GM12864 (cell line): ENCODE measurements at regions not wholly inside any gene's neighbourhood (a gene's known extent, or its start where the extent isn't known, plus 50 kb on each side); places are given as distances from the start of the nearest gene placed in this dataset.
"Not testable (repeated sequence)": the region's sequence is repeated elsewhere in the genome, so short reads cannot be mapped to it uniquely, and the experiment has no call there.

Experiments
- DNase-seq: peaks from one replicate; pipeline ENCODE4 v3.0.0-alpha.2; 2011; ENCODE audit warnings: low read depth
- H3K4me3 ChIP-seq: 2 replicates; pipeline ENCODE4 v1.5.1; 2011; ENCODE audit warnings: mild to moderate bottlenecking, low read depth, low read length, control low read depth
- TF ChIP-seq, protein P1 (sequence below): IDR thresholded peaks from 2 replicates; pipeline ENCODE4 v1.5.1; 2011; ENCODE audit warnings: low read depth, mild to moderate bottlenecking, moderate library complexity, low read length, control low read depth, inconsistent platforms; ENCODE audit errors: missing control alignments

DNA sequence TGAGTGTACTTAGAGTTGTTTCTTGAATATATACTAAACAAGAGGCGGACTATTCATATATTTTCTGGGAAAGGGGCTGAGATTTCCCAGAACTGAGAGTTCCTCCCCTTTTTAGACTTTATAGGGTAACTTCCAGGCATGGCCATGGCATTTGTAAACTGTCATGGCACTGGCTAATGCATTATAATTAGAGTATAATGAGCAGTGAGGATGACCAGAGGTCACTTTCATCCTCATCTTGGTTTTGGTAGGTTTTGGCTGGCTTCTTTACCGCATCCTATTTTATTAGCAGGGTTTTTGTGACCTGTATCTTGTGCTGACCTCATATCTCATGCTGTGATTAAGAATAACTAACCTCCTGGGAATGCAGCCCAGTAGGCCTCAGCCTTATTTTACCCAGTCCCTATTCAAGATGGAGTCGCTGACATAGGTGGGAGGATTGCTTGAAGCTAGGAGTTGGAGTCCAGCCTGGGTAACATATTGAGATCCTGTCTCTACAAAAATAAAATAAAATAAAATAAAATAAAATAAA, 91.4 kb downstream of the MOBP start:
- no peak for DNase-seq
- TF ChIP-seq, protein P1, sequence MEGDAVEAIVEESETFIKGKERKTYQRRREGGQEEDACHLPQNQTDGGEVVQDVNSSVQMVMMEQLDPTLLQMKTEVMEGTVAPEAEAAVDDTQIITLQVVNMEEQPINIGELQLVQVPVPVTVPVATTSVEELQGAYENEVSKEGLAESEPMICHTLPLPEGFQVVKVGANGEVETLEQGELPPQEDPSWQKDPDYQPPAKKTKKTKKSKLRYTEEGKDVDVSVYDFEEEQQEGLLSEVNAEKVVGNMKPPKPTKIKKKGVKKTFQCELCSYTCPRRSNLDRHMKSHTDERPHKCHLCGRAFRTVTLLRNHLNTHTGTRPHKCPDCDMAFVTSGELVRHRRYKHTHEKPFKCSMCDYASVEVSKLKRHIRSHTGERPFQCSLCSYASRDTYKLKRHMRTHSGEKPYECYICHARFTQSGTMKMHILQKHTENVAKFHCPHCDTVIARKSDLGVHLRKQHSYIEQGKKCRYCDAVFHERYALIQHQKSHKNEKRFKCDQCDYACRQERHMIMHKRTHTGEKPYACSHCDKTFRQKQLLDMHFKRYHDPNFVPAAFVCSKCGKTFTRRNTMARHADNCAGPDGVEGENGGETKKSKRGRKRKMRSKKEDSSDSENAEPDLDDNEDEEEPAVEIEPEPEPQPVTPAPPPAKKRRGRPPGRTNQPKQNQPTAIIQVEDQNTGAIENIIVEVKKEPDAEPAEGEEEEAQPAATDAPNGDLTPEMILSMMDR: no peak
- H3K4me3 ChIP-seq: no peak overlapping the region

DNA sequence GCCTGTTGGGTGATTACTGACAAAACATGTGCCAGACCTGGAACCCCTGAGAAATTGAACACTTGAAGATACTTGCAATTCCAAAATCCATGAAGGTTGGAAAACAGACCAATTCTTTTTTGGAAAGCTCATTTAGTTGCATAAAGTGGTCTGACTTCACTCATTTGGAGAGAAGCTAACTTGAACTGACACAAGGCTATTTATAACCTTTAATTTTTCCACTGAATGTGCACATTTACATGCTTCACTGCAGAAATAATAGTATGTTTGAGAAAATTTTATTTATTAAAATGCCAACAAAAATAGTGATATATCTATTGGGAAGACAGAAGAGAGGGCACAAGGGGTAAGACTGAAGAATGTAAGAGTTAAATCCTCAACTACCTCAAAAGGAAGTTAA, 92.1 kb downstream of the MOBP start:
- H3K4me3 ChIP-seq: no peak overlapping the region
- DNase-seq: no peak
- TF ChIP-seq, protein P1: no peak

DNA sequence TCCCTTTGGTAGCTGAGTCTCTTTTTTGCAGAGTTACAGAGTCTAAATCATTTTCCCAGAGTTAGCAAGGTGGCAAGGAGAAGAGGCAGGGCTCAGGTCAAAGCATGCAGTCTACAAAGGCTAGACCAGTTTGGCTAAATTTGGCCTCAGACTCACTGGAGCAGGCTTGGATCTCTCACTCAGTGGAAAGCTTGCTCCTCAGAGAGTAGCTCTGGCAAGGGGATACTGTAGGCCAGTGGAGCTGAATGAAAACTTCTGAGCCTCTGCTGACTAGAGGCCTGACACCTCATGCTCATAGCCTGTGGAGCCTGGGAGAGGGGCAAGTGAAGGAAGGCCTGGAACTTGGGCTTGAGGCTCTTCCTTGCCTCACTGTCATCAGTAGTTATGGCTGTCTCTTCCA, 101.0 kb downstream of the MOBP start:
- TF ChIP-seq, protein P1: no peak
- DNase-seq: no peak
- H3K4me3 ChIP-seq: no peak overlapping the region

DNA sequence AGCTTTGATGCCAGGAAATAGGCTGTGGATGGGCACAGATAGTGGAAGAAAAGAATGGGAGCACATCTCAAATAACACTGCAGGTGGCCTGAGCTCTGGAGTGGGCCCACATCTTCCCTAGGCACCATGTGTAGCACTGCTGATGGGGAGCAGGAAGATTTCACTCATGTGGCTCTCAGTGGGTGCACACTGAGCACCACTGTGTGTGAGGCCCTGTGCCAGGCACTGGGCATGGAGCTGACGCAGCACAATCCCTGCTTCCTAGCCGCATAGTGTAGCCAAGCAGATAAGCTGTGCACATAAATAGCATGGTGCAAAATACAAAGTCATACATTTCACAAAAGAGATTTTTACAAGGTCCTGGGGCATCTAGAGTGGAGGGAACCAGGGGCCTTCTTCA, 101.6 kb downstream of the MOBP start:
- H3K4me3 ChIP-seq: no peak overlapping the region
- TF ChIP-seq, protein P1: no peak
- DNase-seq: no peak

DNA sequence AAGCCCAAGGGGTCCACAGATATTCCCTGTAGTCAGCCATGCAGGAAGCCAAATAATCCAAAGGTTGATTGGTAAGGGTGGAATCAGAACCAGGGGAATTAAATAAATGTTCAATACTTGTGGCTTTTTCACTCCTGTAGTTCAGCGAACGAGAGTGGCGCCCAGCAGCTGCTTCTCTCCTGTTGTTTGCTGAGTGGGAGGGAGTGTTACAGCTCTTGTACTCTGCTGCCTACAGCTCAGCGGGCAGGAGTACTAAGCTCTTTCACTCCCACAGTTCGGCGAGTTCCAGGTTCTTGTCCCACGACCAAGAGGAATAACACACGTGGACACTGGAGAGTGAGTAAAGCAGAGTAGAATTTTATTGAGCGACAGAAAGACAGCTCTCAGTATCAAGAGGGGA, 105.9 kb downstream of the MOBP start:
- no peak for DNase-seq

DNA sequence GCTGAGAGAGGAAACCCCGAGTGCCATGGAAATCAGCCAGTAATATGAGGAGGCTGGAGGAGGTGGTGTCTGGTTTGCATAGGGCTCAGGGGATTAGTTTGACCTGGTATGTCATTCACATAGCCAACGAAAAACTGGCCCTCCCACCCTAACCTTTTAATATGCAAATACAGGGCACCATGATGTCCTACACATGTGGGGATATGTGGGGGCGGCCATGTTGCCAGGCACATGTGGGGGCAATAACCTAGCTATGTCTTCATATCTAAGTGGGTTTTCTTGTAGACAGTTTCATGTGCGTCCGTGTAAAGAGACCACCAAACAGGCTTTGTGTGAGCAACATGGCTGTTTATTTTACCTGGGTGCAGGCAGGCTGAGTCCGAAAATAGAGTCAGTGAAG, 110.1 kb downstream of the MOBP start:
- TF ChIP-seq, protein P1: no peak
- no peak for DNase-seq
- no peak overlapping the region for H3K4me3 ChIP-seq

More for the DNA sequence above, 105.9 kb downstream of the MOBP start:
- no peak overlapping the region for H3K4me3 ChIP-seq
- TF ChIP-seq, protein P1: no peak

DNA sequence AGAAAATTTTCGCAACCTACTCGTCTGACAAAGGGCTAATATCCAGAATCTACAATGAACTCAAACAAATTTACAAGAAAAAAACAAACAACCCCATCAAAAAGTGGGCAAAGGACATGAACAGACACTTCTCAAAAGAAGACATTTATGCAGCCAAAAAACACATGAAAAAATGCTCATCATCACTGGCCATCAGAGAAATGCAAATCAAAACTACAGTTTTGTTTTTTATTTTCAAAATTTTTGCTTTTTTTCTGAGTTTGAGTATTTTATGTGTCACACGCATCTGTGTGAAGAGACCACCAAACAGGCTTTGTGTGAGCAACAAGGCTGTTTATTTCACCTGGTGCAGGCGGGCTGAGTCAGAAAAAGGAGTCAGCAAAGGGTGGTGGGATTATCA, 118.7 kb downstream of the MOBP start:
- DNase-seq, H3K4me3 ChIP-seq: not testable (repeated sequence)
